ENCODE measurements at regions not wholly inside any gene's neighbourhood (a gene's known extent, or its start where the extent isn't known, plus 50 kb on each side); places are given as distances from the start of the nearest gene placed in this dataset.
"Not testable (repeated sequence)": the region's sequence is repeated elsewhere in the genome, so short reads cannot be mapped to it uniquely, and the experiment has no call there.

- no peaks in the 10 kb centered on the region for H3K27me3 ChIP-seq
- in situ Hi-C loops (cut with MboI; ENCODE audit: low sequenced_read_pairs in 4 of 4) = no loop called here
- H3K36me3 ChIP-seq = no peaks in the 10 kb centered on the region
- TF ChIP-seq CTCF (IDR thresholded peaks at IDR 0.05 in 4 of 5, conservative IDR thresholded peaks at IDR 0.05 in 1 of 5) = no peak
- TF ChIP-seq POLR2A (IDR thresholded peaks at IDR 0.05) = no peak
- H3K4me1 ChIP-seq = no peaks in the 10 kb centered on the region
- H3K27ac ChIP-seq = no peak overlapping the region
- DNase-seq (no peak), ATAC-seq (no peak)
- H3K9me3 ChIP-seq = no peaks in the 10 kb centered on the region
- intact Hi-C loops (cut with DNase I; ENCODE audit: low total_unique reads) = no loop called here
- no peak overlapping the region for H3K4me3 ChIP-seq
Observed at GRCh38 chr5:126020770-126021169, 402.4 kb upstream of the GRAMD2B start.

GRCh38 chr5:126023994-126024441, 399.2 kb upstream of the GRAMD2B start:
- Histone ChIP-seq H3K4me1 (no peaks in the 10 kb centered on the region), H3K27me3 (no peaks in the 10 kb centered on the region), H3K4me3 (no peak overlapping the region), H3K36me3 (no peaks in the 10 kb centered on the region), H3K9me3 (no peaks in the 10 kb centered on the region), H3K27ac (no peak overlapping the region)
- ATAC-seq (no peak), DNase-seq (no peak)
- in situ Hi-C loops (cut with MboI; ENCODE audit: low sequenced_read_pairs in 4 of 4) (no loop called here), intact Hi-C loops (cut with DNase I; ENCODE audit: low total_unique reads) (no loop called here)
- TF ChIP-seq POLR2A (IDR thresholded peaks at IDR 0.05) (no peak), CTCF (IDR thresholded peaks at IDR 0.05 in 4 of 5, conservative IDR thresholded peaks at IDR 0.05 in 1 of 5) (no peak)

- intact Hi-C loops (cut with DNase I; ENCODE audit: low total_unique reads) = no loop called here
Observed at GRCh38 chr5:126027149-126027548, 396.1 kb upstream of the GRAMD2B start.

GRCh38 chr5:126027652-126028051, 395.6 kb upstream of the GRAMD2B start:
- H3K36me3 ChIP-seq = no peaks in the 10 kb centered on the region
- no peak overlapping the region for H3K27ac ChIP-seq
- in situ Hi-C loops (cut with MboI; ENCODE audit: low sequenced_read_pairs in 4 of 4) (no loop called here), intact Hi-C loops (cut with DNase I; ENCODE audit: low total_unique reads) (no loop called here)
- no peak overlapping the region for H3K4me3 ChIP-seq
- ATAC-seq = no peak
- DNase-seq = no peak
- no peaks in the 10 kb centered on the region for H3K9me3 ChIP-seq
- no peak for TF ChIP-seq POLR2A (IDR thresholded peaks at IDR 0.05)
- TF ChIP-seq CTCF (IDR thresholded peaks at IDR 0.05 in 4 of 5, conservative IDR thresholded peaks at IDR 0.05 in 1 of 5) = no peak
- no peaks in the 10 kb centered on the region for H3K27me3 ChIP-seq
- no peaks in the 10 kb centered on the region for H3K4me1 ChIP-seq

More at GRCh38 chr5:126027149-126027548, 396.1 kb upstream of the GRAMD2B start:
- H3K4me1 ChIP-seq = no peaks in the 10 kb centered on the region
- H3K36me3 ChIP-seq = no peaks in the 10 kb centered on the region
- H3K4me3 ChIP-seq = no peak overlapping the region
- no peak for ATAC-seq
- no peak overlapping the region for H3K27ac ChIP-seq
- in situ Hi-C loops (cut with MboI; ENCODE audit: low sequenced_read_pairs in 4 of 4) = no loop called here
- TF ChIP-seq POLR2A (IDR thresholded peaks at IDR 0.05) (no peak), CTCF (IDR thresholded peaks at IDR 0.05 in 4 of 5, conservative IDR thresholded peaks at IDR 0.05 in 1 of 5) (no peak)
- no peak for DNase-seq
- H3K9me3 ChIP-seq = no peaks in the 10 kb centered on the region
- no peaks in the 10 kb centered on the region for H3K27me3 ChIP-seq

GRCh38 chr5:126028336-126028735, 394.9 kb upstream of the GRAMD2B start:
- ATAC-seq = no peak
- Histone ChIP-seq H3K9me3 (no peaks in the 10 kb centered on the region), H3K27me3 (no peaks in the 10 kb centered on the region), H3K36me3 (no peaks in the 10 kb centered on the region), H3K27ac (no peak overlapping the region), H3K4me3 (no peak overlapping the region), H3K4me1 (no peaks in the 10 kb centered on the region)
- in situ Hi-C loops (cut with MboI; ENCODE audit: low sequenced_read_pairs in 4 of 4) (no loop called here), intact Hi-C loops (cut with DNase I; ENCODE audit: low total_unique reads) (no loop called here)
- no peak for TF ChIP-seq POLR2A (IDR thresholded peaks at IDR 0.05)
- TF ChIP-seq CTCF (IDR thresholded peaks at IDR 0.05 in 4 of 5, conservative IDR thresholded peaks at IDR 0.05 in 1 of 5) = no peak
- DNase-seq = no peak

GRCh38 chr5:126029282-126029681, 393.9 kb upstream of the GRAMD2B start:
- H3K27ac ChIP-seq; H3K27me3 ChIP-seq; H3K9me3 ChIP-seq; H3K36me3 ChIP-seq; DNase-seq; ATAC-seq; H3K4me3 ChIP-seq; H3K4me1 ChIP-seq; in situ Hi-C loops (cut with MboI; ENCODE audit: low sequenced_read_pairs in 4 of 4); intact Hi-C loops (cut with DNase I; ENCODE audit: low total_unique reads): not testable (repeated sequence)

Data from gastrocnemius medialis (tissue), 4 donors.